SK-N-SH treated with all-trans-retinoic acid at 6 μM for 48 hours (cell line): ENCODE measurements at regions not wholly inside any gene's neighbourhood (a gene's known extent, or its start where the extent isn't known, plus 50 kb on each side); places are given as distances from the start of the nearest gene placed in this dataset.

Experiments used
- ATAC-seq: fragments of 200-7000 bp; cut with Tn5 transposase; 3 replicates; pipeline ENCODE4 v1.9.1; 2020; ENCODE audit warnings: mild to moderate bottlenecking, moderate library complexity
- BACH2 ChIP-seq: fragments of 250-450 bp; sonication (Bioruptor Pico); IDR thresholded peaks from 2 replicates; pipeline ENCODE4 v1.9.0; 2021; ENCODE audit warnings: mild to moderate bottlenecking, borderline replicate concordance
- CREB5 ChIP-seq: fragments of 250-450 bp; sonication (Bioruptor Pico); IDR thresholded peaks from 2 replicates; pipeline ENCODE4 v1.5.1; 2020; ENCODE audit warnings: low read depth, mild to moderate bottlenecking, moderate library complexity
- CSDC2 ChIP-seq: fragments of 250-450 bp; sonication (Bioruptor Pico); IDR thresholded peaks from 2 replicates; pipeline ENCODE4 v1.5.0; 2020; ENCODE audit warnings: mild to moderate bottlenecking, moderate library complexity
- ESRRG ChIP-seq: fragments of 250-450 bp; sonication (Bioruptor Pico); IDR thresholded peaks from 2 replicates; pipeline ENCODE4 v1.6.1; 2021; ENCODE audit warnings: mild to moderate bottlenecking
- GLIS3 ChIP-seq: fragments of 250-450 bp; sonication (Bioruptor Pico); IDR thresholded peaks from 2 replicates; pipeline ENCODE4 v1.5.0; 2020; ENCODE audit warnings: mild to moderate bottlenecking, moderate library complexity
- ISL1 ChIP-seq: fragments of 250-450 bp; sonication (Bioruptor Pico); IDR thresholded peaks from 2 replicates; pipeline ENCODE4 v2.1.2; 2022; ENCODE audit warnings: mild to moderate bottlenecking, moderate library complexity
- OSR1 ChIP-seq: fragments of 250-450 bp; sonication (Bioruptor Pico); IDR thresholded peaks from 2 replicates; pipeline ENCODE4 v1.8.0; 2022; ENCODE audit warnings: moderate library complexity, mild to moderate bottlenecking, inconsistent platforms
- PPARA ChIP-seq: fragments of 250-450 bp; sonication (Bioruptor Pico); IDR thresholded peaks from 2 replicates; pipeline ENCODE4 v1.5.0; 2020; ENCODE audit warnings: mild to moderate bottlenecking, borderline replicate concordance
- RARB ChIP-seq: fragments of 250-450 bp; sonication (Bioruptor Pico); IDR thresholded peaks from 2 replicates; pipeline ENCODE4 v1.8.0; 2021; ENCODE audit warnings: mild to moderate bottlenecking, moderate library complexity
- SNAI2 ChIP-seq: fragments of 250-450 bp; sonication (Bioruptor Pico); IDR thresholded peaks from 2 replicates; pipeline ENCODE4 v1.5.0; 2020; ENCODE audit warnings: mild to moderate bottlenecking, moderate library complexity
- TCF4 ChIP-seq: fragments of 250-450 bp; sonication (Bioruptor Pico); IDR thresholded peaks from 2 replicates; pipeline ENCODE4 v1.8.0; 2021; ENCODE audit warnings: mild to moderate bottlenecking, moderate library complexity, borderline replicate concordance
- TOX ChIP-seq: fragments of 250-450 bp; sonication (Bioruptor Pico); IDR thresholded peaks from 2 replicates; pipeline ENCODE4 v1.8.0; 2021; ENCODE audit warnings: mild to moderate bottlenecking, moderate library complexity, borderline replicate concordance
- ZC3H10 ChIP-seq: fragments of 250-450 bp; sonication (Bioruptor Pico); IDR thresholded peaks from 2 replicates; pipeline ENCODE4 v1.5.1; 2021; ENCODE audit warnings: mild to moderate bottlenecking, moderate library complexity
- ZFP30 ChIP-seq: fragments of 450-650 bp; formaldehyde crosslinking; IDR thresholded peaks from 2 replicates; pipeline ENCODE4 v1.5.0; 2022; ENCODE audit warnings: mild to moderate bottlenecking, moderate library complexity
- ZNF565 ChIP-seq: fragments of 450-650 bp; formaldehyde crosslinking; conservative IDR thresholded peaks from 2 replicates; pipeline ENCODE4 v1.5.0; 2020; ENCODE audit warnings: low read depth, mild to moderate bottlenecking, moderate library complexity
- ZNF70 ChIP-seq: fragments of 450-650 bp; formaldehyde crosslinking; IDR thresholded peaks from 2 replicates; pipeline ENCODE4 v1.5.0; 2020; ENCODE audit warnings: mild to moderate bottlenecking, moderate library complexity
- ZNF8 ChIP-seq: fragments of 450-650 bp; formaldehyde crosslinking; IDR thresholded peaks from 2 replicates; pipeline ENCODE4 v1.5.0; 2020; ENCODE audit warnings: mild to moderate bottlenecking, moderate library complexity
- TF ChIP-seq, protein P1 (sequence below): fragments of 250-450 bp; sonication (Bioruptor Pico); IDR thresholded peaks from 2 replicates; pipeline ENCODE4 v1.5.0; 2020; ENCODE audit warnings: mild to moderate bottlenecking, moderate library complexity
- TF ChIP-seq, protein P2 (sequence below): fragments of 250-450 bp; sonication (Bioruptor Pico); IDR thresholded peaks from 2 replicates; pipeline ENCODE4 v1.8.0; 2021; ENCODE audit warnings: low read depth, mild to moderate bottlenecking, moderate library complexity, borderline replicate concordance
- TF ChIP-seq, protein P3 (sequence below): fragments of 250-450 bp; sonication (Bioruptor Pico); IDR thresholded peaks from 2 replicates; pipeline ENCODE4 v1.8.0; 2020; ENCODE audit warnings: mild to moderate bottlenecking, moderate library complexity, borderline replicate concordance
- TF ChIP-seq, protein P4 (sequence below): fragments of 250-450 bp; sonication (Bioruptor Pico); IDR thresholded peaks from 2 replicates; pipeline ENCODE4 v1.5.1; 2021; ENCODE audit warnings: mild to moderate bottlenecking, moderate library complexity

GRCh38 chr1:90361026-90361425, 356.1 kb downstream of the BARHL2 start:
- no peak for ATAC-seq
- TF ChIP-seq ZC3H10 (CRISPR knock-in tag) (no peak), CSDC2 (no peak), ZFP30 (CRISPR knock-in tag) (no peak), ZNF8 (no peak), ZNF565 (no peak), SNAI2 (CRISPR knock-in tag) (no peak), ESRRG (CRISPR knock-in tag) (no peak), TCF4 (CRISPR knock-in tag) (no peak), GLIS3 (CRISPR knock-in tag) (no peak), OSR1 (CRISPR knock-in tag) (no peak), BACH2 (CRISPR knock-in tag) (no peak), TOX (CRISPR knock-in tag) (no peak), PPARA (CRISPR knock-in tag) (no peak), ISL1 (CRISPR knock-in tag) (no peak), CREB5 (CRISPR knock-in tag) (no peak)
- TF ChIP-seq, protein P1, sequence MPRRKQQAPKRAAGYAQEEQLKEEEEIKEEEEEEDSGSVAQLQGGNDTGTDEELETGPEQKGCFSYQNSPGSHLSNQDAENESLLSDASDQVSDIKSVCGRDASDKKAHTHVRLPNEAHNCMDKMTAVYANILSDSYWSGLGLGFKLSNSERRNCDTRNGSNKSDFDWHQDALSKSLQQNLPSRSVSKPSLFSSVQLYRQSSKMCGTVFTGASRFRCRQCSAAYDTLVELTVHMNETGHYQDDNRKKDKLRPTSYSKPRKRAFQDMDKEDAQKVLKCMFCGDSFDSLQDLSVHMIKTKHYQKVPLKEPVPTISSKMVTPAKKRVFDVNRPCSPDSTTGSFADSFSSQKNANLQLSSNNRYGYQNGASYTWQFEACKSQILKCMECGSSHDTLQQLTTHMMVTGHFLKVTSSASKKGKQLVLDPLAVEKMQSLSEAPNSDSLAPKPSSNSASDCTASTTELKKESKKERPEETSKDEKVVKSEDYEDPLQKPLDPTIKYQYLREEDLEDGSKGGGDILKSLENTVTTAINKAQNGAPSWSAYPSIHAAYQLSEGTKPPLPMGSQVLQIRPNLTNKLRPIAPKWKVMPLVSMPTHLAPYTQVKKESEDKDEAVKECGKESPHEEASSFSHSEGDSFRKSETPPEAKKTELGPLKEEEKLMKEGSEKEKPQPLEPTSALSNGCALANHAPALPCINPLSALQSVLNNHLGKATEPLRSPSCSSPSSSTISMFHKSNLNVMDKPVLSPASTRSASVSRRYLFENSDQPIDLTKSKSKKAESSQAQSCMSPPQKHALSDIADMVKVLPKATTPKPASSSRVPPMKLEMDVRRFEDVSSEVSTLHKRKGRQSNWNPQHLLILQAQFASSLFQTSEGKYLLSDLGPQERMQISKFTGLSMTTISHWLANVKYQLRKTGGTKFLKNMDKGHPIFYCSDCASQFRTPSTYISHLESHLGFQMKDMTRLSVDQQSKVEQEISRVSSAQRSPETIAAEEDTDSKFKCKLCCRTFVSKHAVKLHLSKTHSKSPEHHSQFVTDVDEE (CRISPR knock-in tag): no peak
- TF ChIP-seq, protein P2, sequence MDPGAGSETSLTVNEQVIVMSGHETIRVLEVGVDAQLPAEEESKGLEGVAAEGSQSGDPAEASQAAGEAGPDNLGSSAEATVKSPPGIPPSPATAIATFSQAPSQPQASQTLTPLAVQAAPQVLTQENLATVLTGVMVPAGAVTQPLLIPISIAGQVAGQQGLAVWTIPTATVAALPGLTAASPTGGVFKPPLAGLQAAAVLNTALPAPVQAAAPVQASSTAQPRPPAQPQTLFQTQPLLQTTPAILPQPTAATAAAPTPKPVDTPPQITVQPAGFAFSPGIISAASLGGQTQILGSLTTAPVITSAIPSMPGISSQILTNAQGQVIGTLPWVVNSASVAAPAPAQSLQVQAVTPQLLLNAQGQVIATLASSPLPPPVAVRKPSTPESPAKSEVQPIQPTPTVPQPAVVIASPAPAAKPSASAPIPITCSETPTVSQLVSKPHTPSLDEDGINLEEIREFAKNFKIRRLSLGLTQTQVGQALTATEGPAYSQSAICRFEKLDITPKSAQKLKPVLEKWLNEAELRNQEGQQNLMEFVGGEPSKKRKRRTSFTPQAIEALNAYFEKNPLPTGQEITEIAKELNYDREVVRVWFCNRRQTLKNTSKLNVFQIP (CRISPR knock-in tag): no peak
- TF ChIP-seq, protein P3, sequence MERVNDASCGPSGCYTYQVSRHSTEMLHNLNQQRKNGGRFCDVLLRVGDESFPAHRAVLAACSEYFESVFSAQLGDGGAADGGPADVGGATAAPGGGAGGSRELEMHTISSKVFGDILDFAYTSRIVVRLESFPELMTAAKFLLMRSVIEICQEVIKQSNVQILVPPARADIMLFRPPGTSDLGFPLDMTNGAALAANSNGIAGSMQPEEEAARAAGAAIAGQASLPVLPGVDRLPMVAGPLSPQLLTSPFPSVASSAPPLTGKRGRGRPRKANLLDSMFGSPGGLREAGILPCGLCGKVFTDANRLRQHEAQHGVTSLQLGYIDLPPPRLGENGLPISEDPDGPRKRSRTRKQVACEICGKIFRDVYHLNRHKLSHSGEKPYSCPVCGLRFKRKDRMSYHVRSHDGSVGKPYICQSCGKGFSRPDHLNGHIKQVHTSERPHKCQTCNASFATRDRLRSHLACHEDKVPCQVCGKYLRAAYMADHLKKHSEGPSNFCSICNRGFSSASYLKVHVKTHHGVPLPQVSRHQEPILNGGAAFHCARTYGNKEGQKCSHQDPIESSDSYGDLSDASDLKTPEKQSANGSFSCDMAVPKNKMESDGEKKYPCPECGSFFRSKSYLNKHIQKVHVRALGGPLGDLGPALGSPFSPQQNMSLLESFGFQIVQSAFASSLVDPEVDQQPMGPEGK (CRISPR knock-in tag): no peak
- TF ChIP-seq, protein P4, sequence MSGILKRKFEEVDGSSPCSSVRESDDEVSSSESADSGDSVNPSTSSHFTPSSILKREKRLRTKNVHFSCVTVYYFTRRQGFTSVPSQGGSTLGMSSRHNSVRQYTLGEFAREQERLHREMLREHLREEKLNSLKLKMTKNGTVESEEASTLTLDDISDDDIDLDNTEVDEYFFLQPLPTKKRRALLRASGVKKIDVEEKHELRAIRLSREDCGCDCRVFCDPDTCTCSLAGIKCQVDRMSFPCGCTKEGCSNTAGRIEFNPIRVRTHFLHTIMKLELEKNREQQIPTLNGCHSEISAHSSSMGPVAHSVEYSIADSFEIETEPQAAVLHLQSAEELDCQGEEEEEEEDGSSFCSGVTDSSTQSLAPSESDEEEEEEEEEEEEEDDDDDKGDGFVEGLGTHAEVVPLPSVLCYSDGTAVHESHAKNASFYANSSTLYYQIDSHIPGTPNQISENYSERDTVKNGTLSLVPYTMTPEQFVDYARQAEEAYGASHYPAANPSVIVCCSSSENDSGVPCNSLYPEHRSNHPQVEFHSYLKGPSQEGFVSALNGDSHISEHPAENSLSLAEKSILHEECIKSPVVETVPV: no peak
- TF ChIP-seq, all 23 proteins: peak for 0

DNA sequence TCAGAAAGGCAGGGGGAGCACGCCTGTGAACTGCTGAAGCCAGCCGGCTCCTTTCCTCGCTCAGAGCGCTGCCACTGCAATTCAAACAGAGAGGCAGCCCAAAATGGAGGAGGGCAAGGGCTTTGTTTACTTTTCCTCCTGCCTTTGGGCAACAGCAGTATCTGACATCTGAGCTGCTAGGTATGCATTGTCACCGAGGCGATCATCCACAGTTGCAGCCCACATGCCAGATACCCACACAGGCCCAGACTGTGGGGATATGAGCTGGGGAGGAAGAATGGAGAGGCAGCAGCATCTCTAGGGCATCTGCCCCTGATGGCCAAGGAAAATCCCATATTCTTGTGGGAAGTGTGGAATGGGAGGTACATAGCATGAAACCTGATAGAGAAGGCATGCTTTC, 357.1 kb downstream of the BARHL2 start:
- ATAC-seq: no peak
- TF ChIP-seq, protein P2 (CRISPR knock-in tag): no peak
- TF ChIP-seq ZNF8 (no peak), ZNF70 (CRISPR knock-in tag) (no peak), ESRRG (CRISPR knock-in tag) (no peak), GLIS3 (CRISPR knock-in tag) (no peak), TCF4 (CRISPR knock-in tag) (no peak), RARB (CRISPR knock-in tag) (no peak), SNAI2 (CRISPR knock-in tag) (no peak), PPARA (CRISPR knock-in tag) (no peak)
- TF ChIP-seq, all 23 proteins: peak for 0
